ENCODE measurements at regions not wholly inside any gene's neighbourhood (a gene's known extent, or its start where the extent isn't known, plus 50 kb on each side); places are given as distances from the start of the nearest gene placed in this dataset.

GRCh38 chr5:8577792-8578191, 708.8 kb downstream of the MTRR start:
- TF ChIP-seq, protein P1, sequence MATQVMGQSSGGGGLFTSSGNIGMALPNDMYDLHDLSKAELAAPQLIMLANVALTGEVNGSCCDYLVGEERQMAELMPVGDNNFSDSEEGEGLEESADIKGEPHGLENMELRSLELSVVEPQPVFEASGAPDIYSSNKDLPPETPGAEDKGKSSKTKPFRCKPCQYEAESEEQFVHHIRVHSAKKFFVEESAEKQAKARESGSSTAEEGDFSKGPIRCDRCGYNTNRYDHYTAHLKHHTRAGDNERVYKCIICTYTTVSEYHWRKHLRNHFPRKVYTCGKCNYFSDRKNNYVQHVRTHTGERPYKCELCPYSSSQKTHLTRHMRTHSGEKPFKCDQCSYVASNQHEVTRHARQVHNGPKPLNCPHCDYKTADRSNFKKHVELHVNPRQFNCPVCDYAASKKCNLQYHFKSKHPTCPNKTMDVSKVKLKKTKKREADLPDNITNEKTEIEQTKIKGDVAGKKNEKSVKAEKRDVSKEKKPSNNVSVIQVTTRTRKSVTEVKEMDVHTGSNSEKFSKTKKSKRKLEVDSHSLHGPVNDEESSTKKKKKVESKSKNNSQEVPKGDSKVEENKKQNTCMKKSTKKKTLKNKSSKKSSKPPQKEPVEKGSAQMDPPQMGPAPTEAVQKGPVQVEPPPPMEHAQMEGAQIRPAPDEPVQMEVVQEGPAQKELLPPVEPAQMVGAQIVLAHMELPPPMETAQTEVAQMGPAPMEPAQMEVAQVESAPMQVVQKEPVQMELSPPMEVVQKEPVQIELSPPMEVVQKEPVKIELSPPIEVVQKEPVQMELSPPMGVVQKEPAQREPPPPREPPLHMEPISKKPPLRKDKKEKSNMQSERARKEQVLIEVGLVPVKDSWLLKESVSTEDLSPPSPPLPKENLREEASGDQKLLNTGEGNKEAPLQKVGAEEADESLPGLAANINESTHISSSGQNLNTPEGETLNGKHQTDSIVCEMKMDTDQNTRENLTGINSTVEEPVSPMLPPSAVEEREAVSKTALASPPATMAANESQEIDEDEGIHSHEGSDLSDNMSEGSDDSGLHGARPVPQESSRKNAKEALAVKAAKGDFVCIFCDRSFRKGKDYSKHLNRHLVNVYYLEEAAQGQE (IDR thresholded peaks at IDR 0.05; ENCODE audit: borderline replicate concordance), result no peak
- TF ChIP-seq CTCF (IDR thresholded peaks at IDR 0.05; ENCODE audit: poor library complexity, severe bottlenecking) (no peak), EZH2 (IDR thresholded peaks at IDR 0.05; ENCODE audit: borderline replicate concordance, insufficient read depth, low read length, poor library complexity, severe bottlenecking) (no peak)

Measured in neural cell (in vitro differentiated cells).